Loucy (cell line): ENCODE measurements at regions not wholly inside any gene's neighbourhood (a gene's known extent, or its start where the extent isn't known, plus 50 kb on each side); places are given as distances from the start of the nearest gene placed in this dataset.

Source experiments
- EZH2phosphoT487 ChIP-seq: fragments of 200-600 bp; IDR thresholded peaks from 2 replicates; pipeline ENCODE4 v1.6.1; 2018; ENCODE audit warnings: antibody characterized with exemption, mild to moderate bottlenecking, moderate library complexity, borderline replicate concordance
- TF ChIP-seq, protein P1 (sequence below): fragments of 200-600 bp; sonication (generic); conservative IDR thresholded peaks from 2 replicates; pipeline ENCODE4 v1.5.1; 2014; ENCODE audit warnings: mild to moderate bottlenecking, antibody characterized with exemption, low read length

- TF ChIP-seq, protein P1, sequence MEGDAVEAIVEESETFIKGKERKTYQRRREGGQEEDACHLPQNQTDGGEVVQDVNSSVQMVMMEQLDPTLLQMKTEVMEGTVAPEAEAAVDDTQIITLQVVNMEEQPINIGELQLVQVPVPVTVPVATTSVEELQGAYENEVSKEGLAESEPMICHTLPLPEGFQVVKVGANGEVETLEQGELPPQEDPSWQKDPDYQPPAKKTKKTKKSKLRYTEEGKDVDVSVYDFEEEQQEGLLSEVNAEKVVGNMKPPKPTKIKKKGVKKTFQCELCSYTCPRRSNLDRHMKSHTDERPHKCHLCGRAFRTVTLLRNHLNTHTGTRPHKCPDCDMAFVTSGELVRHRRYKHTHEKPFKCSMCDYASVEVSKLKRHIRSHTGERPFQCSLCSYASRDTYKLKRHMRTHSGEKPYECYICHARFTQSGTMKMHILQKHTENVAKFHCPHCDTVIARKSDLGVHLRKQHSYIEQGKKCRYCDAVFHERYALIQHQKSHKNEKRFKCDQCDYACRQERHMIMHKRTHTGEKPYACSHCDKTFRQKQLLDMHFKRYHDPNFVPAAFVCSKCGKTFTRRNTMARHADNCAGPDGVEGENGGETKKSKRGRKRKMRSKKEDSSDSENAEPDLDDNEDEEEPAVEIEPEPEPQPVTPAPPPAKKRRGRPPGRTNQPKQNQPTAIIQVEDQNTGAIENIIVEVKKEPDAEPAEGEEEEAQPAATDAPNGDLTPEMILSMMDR, result no peak
- no peak for TF ChIP-seq EZH2phosphoT487
These were observed 126.1 kb downstream of the EIF4E start for GRCh38 chr4:98802770-98803198.
